ENCODE measurements at regions not wholly inside any gene's neighbourhood (a gene's known extent, or its start where the extent isn't known, plus 50 kb on each side); places are given as distances from the start of the nearest gene placed in this dataset.

- no peak for TF ChIP-seq REST (IDR thresholded peaks at IDR 0.05; ENCODE audit: insufficient read depth in 1 of 2, low read depth in 2 of 2, low read length in 2 of 2)
- no peak for TF ChIP-seq POLR2AphosphoS5 (IDR thresholded peaks at IDR 0.05; ENCODE audit: low read depth, low read length)
- no peak for TF ChIP-seq SIN3A (IDR thresholded peaks at IDR 0.05; ENCODE audit: borderline replicate concordance, insufficient read depth, low read length)
- TF ChIP-seq TAF1 (IDR thresholded peaks at IDR 0.05; ENCODE audit: borderline replicate concordance, insufficient read depth, low read length): no peak
- TF ChIP-seq FOXP2 (optimal IDR thresholded peaks at IDR 0.05; ENCODE audit: borderline replicate concordance, extremely low read depth, extremely low read length, insufficient read depth): no peak
Observed at GRCh38 chr12:75701859-75702258, 190.4 kb upstream of the KRR1 start.

- TF ChIP-seq POLR2AphosphoS5 (IDR thresholded peaks at IDR 0.05; ENCODE audit: low read depth, low read length) (no peak), FOXP2 (optimal IDR thresholded peaks at IDR 0.05; ENCODE audit: borderline replicate concordance, extremely low read depth, extremely low read length, insufficient read depth) (no peak)
Observed at GRCh38 chr12:75699728-75700496, 188.5 kb upstream of the KRR1 start.

- no peak for TF ChIP-seq POLR2AphosphoS5 (IDR thresholded peaks at IDR 0.05; ENCODE audit: low read depth, low read length)
- TF ChIP-seq REST (IDR thresholded peaks at IDR 0.05; ENCODE audit: insufficient read depth in 1 of 2, low read depth in 2 of 2, low read length in 2 of 2): no peak
- TF ChIP-seq TAF1 (IDR thresholded peaks at IDR 0.05; ENCODE audit: borderline replicate concordance, insufficient read depth, low read length): no peak
- TF ChIP-seq FOXP2 (optimal IDR thresholded peaks at IDR 0.05; ENCODE audit: borderline replicate concordance, extremely low read depth, extremely low read length, insufficient read depth): no peak
- no peak for TF ChIP-seq SIN3A (IDR thresholded peaks at IDR 0.05; ENCODE audit: borderline replicate concordance, insufficient read depth, low read length)
Observed at GRCh38 chr12:75699251-75699650, 187.8 kb upstream of the KRR1 start.

- no peak for TF ChIP-seq TAF1 (IDR thresholded peaks at IDR 0.05; ENCODE audit: borderline replicate concordance, insufficient read depth, low read length)
- no peak for TF ChIP-seq FOXP2 (optimal IDR thresholded peaks at IDR 0.05; ENCODE audit: borderline replicate concordance, extremely low read depth, extremely low read length, insufficient read depth)
- TF ChIP-seq SIN3A (IDR thresholded peaks at IDR 0.05; ENCODE audit: borderline replicate concordance, insufficient read depth, low read length): no peak
- TF ChIP-seq REST (IDR thresholded peaks at IDR 0.05; ENCODE audit: insufficient read depth in 1 of 2, low read depth in 2 of 2, low read length in 2 of 2): no peak
- no peak for TF ChIP-seq POLR2AphosphoS5 (IDR thresholded peaks at IDR 0.05; ENCODE audit: low read depth, low read length)
Observed at GRCh38 chr12:75698052-75698451, 186.6 kb upstream of the KRR1 start.

- TF ChIP-seq REST (IDR thresholded peaks at IDR 0.05; ENCODE audit: insufficient read depth in 1 of 2, low read depth in 2 of 2, low read length in 2 of 2): no peak
- no peak for TF ChIP-seq POLR2AphosphoS5 (IDR thresholded peaks at IDR 0.05; ENCODE audit: low read depth, low read length)
- TF ChIP-seq SIN3A (IDR thresholded peaks at IDR 0.05; ENCODE audit: borderline replicate concordance, insufficient read depth, low read length): no peak
- no peak for TF ChIP-seq TAF1 (IDR thresholded peaks at IDR 0.05; ENCODE audit: borderline replicate concordance, insufficient read depth, low read length)
- no peak for TF ChIP-seq FOXP2 (optimal IDR thresholded peaks at IDR 0.05; ENCODE audit: borderline replicate concordance, extremely low read depth, extremely low read length, insufficient read depth)
Observed at GRCh38 chr12:75695926-75696325, 184.5 kb upstream of the KRR1 start.

All from PFSK-1 (cell line).